ENCODE measurements at regions not wholly inside any gene's neighbourhood (a gene's known extent, or its start where the extent isn't known, plus 50 kb on each side); places are given as distances from the start of the nearest gene placed in this dataset.
"Not testable (repeated sequence)": the region's sequence is repeated elsewhere in the genome, so short reads cannot be mapped to it uniquely, and the experiment has no call there.

DNA sequence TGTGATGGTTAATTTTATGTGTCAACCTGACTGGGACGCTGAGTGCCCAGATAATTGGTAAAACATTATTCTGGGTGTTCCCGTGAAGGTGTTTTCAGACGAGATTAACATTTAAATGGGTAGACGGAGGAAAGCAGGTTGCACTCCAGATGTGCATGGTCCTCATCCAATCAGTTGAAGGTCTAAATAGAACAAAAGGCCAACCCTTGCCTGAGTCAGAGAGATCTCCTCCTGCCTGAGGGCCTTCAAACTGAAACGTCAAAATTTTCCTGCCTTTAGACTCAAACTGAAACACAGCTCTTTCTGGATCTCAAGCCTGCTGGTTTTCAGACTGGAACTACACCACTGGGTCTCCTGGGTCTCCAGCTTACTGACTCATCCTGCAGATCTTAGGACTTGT is 73.5 kb downstream of the NPIPA8 start:
- H3K36me3 ChIP-seq (ENCODE audit: control insufficient read depth, insufficient read depth, low read length); H3K27me3 ChIP-seq (ENCODE audit: control insufficient read depth, insufficient read depth, low read length); H3K27ac ChIP-seq (ENCODE audit: low read length); DNase-seq (ENCODE audit: low read depth, low spot score); H3K4me3 ChIP-seq (ENCODE audit: low read length); H3K9me3 ChIP-seq (ENCODE audit: control insufficient read depth, insufficient read depth, low read length); H3K4me1 ChIP-seq (ENCODE audit: control insufficient read depth, insufficient read depth, low read length): not testable (repeated sequence)
- WGBS (ENCODE audit: insufficient coverage, insufficient read length) = no CpG with 5 or more reads among the region's 5 CpGs

DNA sequence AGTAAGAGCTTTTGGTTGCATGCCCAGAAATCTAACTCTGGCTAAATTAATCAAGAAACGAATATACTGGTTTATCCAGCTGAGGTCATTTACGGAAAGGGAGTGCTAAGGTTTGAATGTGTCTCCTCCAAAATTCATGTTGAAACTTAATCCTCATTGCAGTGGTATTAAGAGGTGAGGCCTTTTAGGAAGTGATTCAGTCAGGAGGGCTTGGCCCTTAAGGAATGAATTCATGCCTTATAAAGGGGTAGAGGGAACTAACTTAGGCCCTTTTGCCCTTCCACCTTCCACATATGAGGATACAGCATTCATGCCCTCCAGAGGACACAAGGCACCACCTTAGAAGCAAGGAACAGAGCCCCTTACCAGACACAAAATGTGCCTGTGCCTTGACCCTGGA is 74.7 kb downstream of the NPIPA8 start:
- not testable (repeated sequence) for H3K27me3 ChIP-seq (ENCODE audit: control insufficient read depth, insufficient read depth, low read length); H3K4me1 ChIP-seq (ENCODE audit: control insufficient read depth, insufficient read depth, low read length); H3K36me3 ChIP-seq (ENCODE audit: control insufficient read depth, insufficient read depth, low read length); DNase-seq (ENCODE audit: low read depth, low spot score); H3K27ac ChIP-seq (ENCODE audit: low read length); H3K9me3 ChIP-seq (ENCODE audit: control insufficient read depth, insufficient read depth, low read length); H3K4me3 ChIP-seq (ENCODE audit: low read length)
- WGBS (ENCODE audit: insufficient coverage, insufficient read length) = no CpG with 5 or more reads among the region's 2 CpGs

DNA sequence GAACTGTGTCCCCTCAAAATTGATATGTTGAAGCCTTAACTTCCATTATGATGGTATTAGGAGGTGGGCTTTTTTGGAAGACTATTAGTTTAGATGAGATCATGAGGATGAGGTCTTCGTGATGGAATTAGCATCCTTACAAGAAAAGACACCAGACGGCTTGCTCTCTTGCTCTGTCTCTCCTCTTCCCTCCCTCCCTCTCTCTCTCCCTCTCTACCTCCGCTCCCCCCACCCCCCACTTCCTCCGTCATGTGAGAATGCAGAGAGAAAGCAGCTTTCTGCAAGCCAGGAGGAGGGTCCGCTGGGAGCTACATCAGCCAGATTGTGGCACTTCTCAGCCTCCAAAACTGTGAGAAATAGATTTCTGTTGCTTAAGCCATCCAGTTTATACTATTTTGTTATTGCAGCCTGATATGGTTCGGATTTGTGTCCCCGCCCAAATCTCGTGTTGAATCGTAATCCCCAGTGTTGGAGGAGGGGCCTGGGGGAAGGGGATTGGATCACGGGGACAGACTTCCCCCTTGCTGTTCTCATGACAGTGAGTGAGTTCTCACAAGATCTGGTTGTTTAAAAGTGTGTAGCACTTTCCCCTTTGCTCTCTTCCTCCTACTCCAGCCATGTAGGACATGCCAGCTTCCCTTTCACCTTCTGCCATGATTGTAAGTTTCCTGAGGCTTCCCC is 76.9 kb downstream of the NPIPA8 start:
- not testable (repeated sequence) for H3K9me3 ChIP-seq (ENCODE audit: control insufficient read depth, insufficient read depth, low read length); H3K27ac ChIP-seq (ENCODE audit: low read length); H3K4me3 ChIP-seq (ENCODE audit: low read length); DNase-seq (ENCODE audit: low read depth, low spot score); H3K36me3 ChIP-seq (ENCODE audit: control insufficient read depth, insufficient read depth, low read length); H3K4me1 ChIP-seq (ENCODE audit: control insufficient read depth, insufficient read depth, low read length); H3K27me3 ChIP-seq (ENCODE audit: control insufficient read depth, insufficient read depth, low read length)
- WGBS (ENCODE audit: insufficient coverage, insufficient read length) = no CpG with 5 or more reads among the region's 10 CpGs

DNA sequence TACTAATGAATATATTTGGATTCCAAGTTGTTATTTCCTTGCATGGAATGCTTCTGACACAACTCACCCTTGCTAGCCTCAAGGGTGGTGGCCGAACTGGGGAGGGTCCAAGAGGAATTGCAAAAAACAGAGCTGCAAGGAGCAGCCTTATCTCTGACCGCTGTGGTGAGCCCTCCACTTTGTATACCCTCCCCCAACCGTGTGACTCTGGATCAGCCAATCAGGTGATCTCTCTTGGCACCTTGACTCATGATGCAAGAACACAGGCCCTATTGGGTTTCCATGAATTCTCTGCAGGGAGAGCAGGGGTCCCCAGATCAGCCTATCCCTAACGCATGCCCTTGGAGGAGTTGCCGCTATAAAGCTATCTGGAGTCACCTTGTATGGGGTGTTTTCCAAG is 83.6 kb downstream of the NPIPA8 start:
- DNase-seq (ENCODE audit: low read depth, low spot score); H3K4me3 ChIP-seq (ENCODE audit: low read length); H3K9me3 ChIP-seq (ENCODE audit: control insufficient read depth, insufficient read depth, low read length); H3K36me3 ChIP-seq (ENCODE audit: control insufficient read depth, insufficient read depth, low read length); H3K27me3 ChIP-seq (ENCODE audit: control insufficient read depth, insufficient read depth, low read length); H3K27ac ChIP-seq (ENCODE audit: low read length); H3K4me1 ChIP-seq (ENCODE audit: control insufficient read depth, insufficient read depth, low read length): not testable (repeated sequence)
- no CpG with 5 or more reads among the region's 5 CpGs for WGBS (ENCODE audit: insufficient coverage, insufficient read length)

- not testable (repeated sequence) for H3K27ac ChIP-seq (ENCODE audit: low read length); DNase-seq (ENCODE audit: low read depth, low spot score); H3K27me3 ChIP-seq (ENCODE audit: control insufficient read depth, insufficient read depth, low read length); H3K9me3 ChIP-seq (ENCODE audit: control insufficient read depth, insufficient read depth, low read length); H3K36me3 ChIP-seq (ENCODE audit: control insufficient read depth, insufficient read depth, low read length); H3K4me3 ChIP-seq (ENCODE audit: low read length); H3K4me1 ChIP-seq (ENCODE audit: control insufficient read depth, insufficient read depth, low read length)
- WGBS (ENCODE audit: insufficient coverage, insufficient read length) = no CpG with 5 or more reads among the region's 13 CpGs
Measured at GRCh38 chr16:18230505-18230904, 106.0 kb downstream of the NPIPA8 start.

GRCh38 chr16:18222054-18223009 is 114.2 kb downstream of the NPIPA8 start:
- H3K4me1 ChIP-seq (ENCODE audit: control insufficient read depth, insufficient read depth, low read length); H3K9me3 ChIP-seq (ENCODE audit: control insufficient read depth, insufficient read depth, low read length); H3K4me3 ChIP-seq (ENCODE audit: low read length); H3K27me3 ChIP-seq (ENCODE audit: control insufficient read depth, insufficient read depth, low read length); DNase-seq (ENCODE audit: low read depth, low spot score); H3K27ac ChIP-seq (ENCODE audit: low read length); H3K36me3 ChIP-seq (ENCODE audit: control insufficient read depth, insufficient read depth, low read length): not testable (repeated sequence)
- WGBS (ENCODE audit: insufficient coverage, insufficient read length) = no CpG with 5 or more reads among the region's 24 CpGs

- not testable (repeated sequence) for H3K9me3 ChIP-seq (ENCODE audit: control insufficient read depth, insufficient read depth, low read length); DNase-seq (ENCODE audit: low read depth, low spot score); H3K27ac ChIP-seq (ENCODE audit: low read length); H3K36me3 ChIP-seq (ENCODE audit: control insufficient read depth, insufficient read depth, low read length); H3K4me1 ChIP-seq (ENCODE audit: control insufficient read depth, insufficient read depth, low read length); H3K4me3 ChIP-seq (ENCODE audit: low read length); H3K27me3 ChIP-seq (ENCODE audit: control insufficient read depth, insufficient read depth, low read length)
- WGBS (ENCODE audit: insufficient coverage, insufficient read length) = no CpG with 5 or more reads among the region's 9 CpGs
Measured at GRCh38 chr16:18217741-18218140, 118.8 kb downstream of the NPIPA8 start.

- not testable (repeated sequence) for H3K36me3 ChIP-seq (ENCODE audit: control insufficient read depth, insufficient read depth, low read length); H3K4me1 ChIP-seq (ENCODE audit: control insufficient read depth, insufficient read depth, low read length); H3K27me3 ChIP-seq (ENCODE audit: control insufficient read depth, insufficient read depth, low read length); DNase-seq (ENCODE audit: low read depth, low spot score); H3K9me3 ChIP-seq (ENCODE audit: control insufficient read depth, insufficient read depth, low read length); H3K4me3 ChIP-seq (ENCODE audit: low read length); H3K27ac ChIP-seq (ENCODE audit: low read length)
- no CpG with 5 or more reads among the region's 9 CpGs for WGBS (ENCODE audit: insufficient coverage, insufficient read length)
Measured at GRCh38 chr16:18216814-18217213, 119.7 kb downstream of the NPIPA8 start.

GRCh38 chr16:18213810-18214209 is 122.7 kb downstream of the NPIPA8 start:
- H3K4me3 ChIP-seq (ENCODE audit: low read length); H3K4me1 ChIP-seq (ENCODE audit: control insufficient read depth, insufficient read depth, low read length): not testable (repeated sequence)
- no CpG with 5 or more reads among the region's 4 CpGs for WGBS (ENCODE audit: insufficient coverage, insufficient read length)

GRCh38 chr16:18211505-18211904 is 125.0 kb downstream of the NPIPA8 start:
- no CpG with 5 or more reads among the region's 4 CpGs for WGBS (ENCODE audit: insufficient coverage, insufficient read length)
- not testable (repeated sequence) for H3K4me3 ChIP-seq (ENCODE audit: low read length); H3K27ac ChIP-seq (ENCODE audit: low read length); H3K4me1 ChIP-seq (ENCODE audit: control insufficient read depth, insufficient read depth, low read length); H3K27me3 ChIP-seq (ENCODE audit: control insufficient read depth, insufficient read depth, low read length); DNase-seq (ENCODE audit: low read depth, low spot score); H3K9me3 ChIP-seq (ENCODE audit: control insufficient read depth, insufficient read depth, low read length); H3K36me3 ChIP-seq (ENCODE audit: control insufficient read depth, insufficient read depth, low read length)

More at GRCh38 chr16:18213810-18214209, 122.7 kb downstream of the NPIPA8 start:
- not testable (repeated sequence) for H3K36me3 ChIP-seq (ENCODE audit: control insufficient read depth, insufficient read depth, low read length); H3K9me3 ChIP-seq (ENCODE audit: control insufficient read depth, insufficient read depth, low read length); H3K27me3 ChIP-seq (ENCODE audit: control insufficient read depth, insufficient read depth, low read length); DNase-seq (ENCODE audit: low read depth, low spot score); H3K27ac ChIP-seq (ENCODE audit: low read length)
